BLaER1 (cell line): ENCODE measurements at regions not wholly inside any gene's neighbourhood (a gene's known extent, or its start where the extent isn't known, plus 50 kb on each side); places are given as distances from the start of the nearest gene placed in this dataset.

Experiments
- H3K27ac ChIP-seq: shearing (Covaris generic); formaldehyde crosslinking; 2 replicates; pipeline ENCODE4 v1.8.1; 2022
- H3K27me3 ChIP-seq: shearing (Covaris generic); formaldehyde crosslinking; 2 replicates; pipeline ENCODE4 v1.8.1; 2022
- H3K36me3 ChIP-seq: shearing (Covaris generic); formaldehyde crosslinking; 2 replicates; pipeline ENCODE4 v1.8.1; 2022
- H3K4me1 ChIP-seq: shearing (Covaris generic); formaldehyde crosslinking; 2 replicates; pipeline ENCODE4 v1.8.1; 2022
- H3K4me2 ChIP-seq: shearing (Covaris generic); formaldehyde crosslinking; 2 replicates; pipeline ENCODE4 v1.8.1; 2022
- H3K4me3 ChIP-seq: shearing (Covaris generic); formaldehyde crosslinking; 2 replicates; pipeline ENCODE4 v1.8.1; 2022
- H3K9ac ChIP-seq: shearing (Covaris generic); formaldehyde crosslinking; 2 replicates; pipeline ENCODE4 v1.8.1; 2022
- H3K9me3 ChIP-seq: shearing (Covaris generic); formaldehyde crosslinking; 2 replicates; pipeline ENCODE4 v1.8.1; 2022
- H4K20me1 ChIP-seq: shearing (Covaris generic); formaldehyde crosslinking; 2 replicates; pipeline ENCODE4 v1.8.1; 2022
- Cebpa-rat ChIP-seq: shearing (Covaris generic); IDR thresholded peaks from 2 replicates; pipeline ENCODE4 v1.8.1; 2022

- Histone ChIP-seq H3K27me3 (no peaks in the 10 kb centered on the region), H3K9ac (no peak overlapping the region), H3K27ac (no peak overlapping the region), H3K9me3 (peaks cover 13% of the 10 kb centered on the region), H3K4me3 (no peak overlapping the region), H3K4me2 (no peak overlapping the region), H3K4me1 (no peaks in the 10 kb centered on the region), H4K20me1 (no peaks in the 10 kb centered on the region), H3K36me3 (no peaks in the 10 kb centered on the region)
- no peak for TF ChIP-seq Cebpa-rat
Observed at GRCh38 chr1:4108758-4109627, 208.9 kb upstream of the C1orf174 start.

- peaks cover 19% of the 10 kb centered on the region for H3K9me3 ChIP-seq
- no peaks in the 10 kb centered on the region for H3K4me1 ChIP-seq
- H4K20me1 ChIP-seq = no peaks in the 10 kb centered on the region
- H3K4me2 ChIP-seq = no peak overlapping the region
- no peak for TF ChIP-seq Cebpa-rat
- no peak overlapping the region for H3K27ac ChIP-seq
- no peak overlapping the region for H3K9ac ChIP-seq
- no peaks in the 10 kb centered on the region for H3K27me3 ChIP-seq
- no peak overlapping the region for H3K4me3 ChIP-seq
- no peaks in the 10 kb centered on the region for H3K36me3 ChIP-seq
Observed at GRCh38 chr1:4109628-4109940, 209.5 kb upstream of the C1orf174 start.

- Histone ChIP-seq H3K9ac (no peak overlapping the region), H3K4me2 (no peak overlapping the region), H3K4me3 (no peak overlapping the region), H3K27ac (no peak overlapping the region), H4K20me1 (no peaks in the 10 kb centered on the region), H3K27me3 (no peaks in the 10 kb centered on the region), H3K9me3 (peaks cover 30% of the 10 kb centered on the region), H3K36me3 (no peaks in the 10 kb centered on the region), H3K4me1 (no peaks in the 10 kb centered on the region)
- no peak for TF ChIP-seq Cebpa-rat
Observed at GRCh38 chr1:4110888-4111287, 210.8 kb upstream of the C1orf174 start.

GRCh38 chr1:4113897-4114296 is 213.8 kb upstream of the C1orf174 start:
- H3K4me3 ChIP-seq = no peak overlapping the region
- H3K36me3 ChIP-seq = no peaks in the 10 kb centered on the region
- peaks cover 30% of the 10 kb centered on the region for H3K9me3 ChIP-seq
- H3K4me2 ChIP-seq = no peak overlapping the region
- H3K9ac ChIP-seq = no peak overlapping the region
- no peaks in the 10 kb centered on the region for H3K27me3 ChIP-seq
- H3K4me1 ChIP-seq = peaks cover 2% of the 10 kb centered on the region; the same call in 1 of the 2 replicates
- H3K27ac ChIP-seq = no peak overlapping the region
- TF ChIP-seq Cebpa-rat = no peak
- H4K20me1 ChIP-seq = no peaks in the 10 kb centered on the region

- Histone ChIP-seq H3K4me1 (peaks cover 14% of the 10 kb centered on the region), H3K27ac (no peak overlapping the region), H3K4me3 (no peak overlapping the region), H3K9me3 (peaks cover 30% of the 10 kb centered on the region), H3K4me2 (no peak overlapping the region), H3K36me3 (no peaks in the 10 kb centered on the region), H4K20me1 (no peaks in the 10 kb centered on the region), H3K27me3 (0 out of 2 replicates have a peak, but pooled peaks cover 2% of the 10 kb centered on the region), H3K9ac (no peak overlapping the region)
- TF ChIP-seq Cebpa-rat = no peak
Observed at GRCh38 chr1:4115191-4115900, 215.3 kb upstream of the C1orf174 start.

- Histone ChIP-seq H3K4me3 (no peak overlapping the region), H3K27me3 (0 out of 2 replicates have a peak, but pooled peaks cover 2% of the 10 kb centered on the region), H3K4me2 (no peak overlapping the region), H4K20me1 (no peaks in the 10 kb centered on the region), H3K9me3 (peaks cover 30% of the 10 kb centered on the region), H3K9ac (no peak overlapping the region), H3K27ac (no peak overlapping the region), H3K36me3 (no peaks in the 10 kb centered on the region), H3K4me1 (peaks cover 14% of the 10 kb centered on the region)
- TF ChIP-seq Cebpa-rat = no peak
Observed at GRCh38 chr1:4117196-4117595, 217.1 kb upstream of the C1orf174 start.

- H3K9ac ChIP-seq = no peak overlapping the region
- peaks cover 18% of the 10 kb centered on the region for H3K9me3 ChIP-seq
- no peaks in the 10 kb centered on the region for H3K36me3 ChIP-seq
Observed at GRCh38 chr1:4118746-4119515, 218.9 kb upstream of the C1orf174 start.

GRCh38 chr1:4119516-4120220 is 219.6 kb upstream of the C1orf174 start:
- no peak for TF ChIP-seq Cebpa-rat
- 0 out of 2 replicates have a peak, but pooled peaks cover 2% of the 10 kb centered on the region for H3K27me3 ChIP-seq
- H3K4me1 ChIP-seq = peaks cover 14% of the 10 kb centered on the region
- no peak overlapping the region for H3K9ac ChIP-seq
- no peak overlapping the region for H3K4me3 ChIP-seq
- no peak overlapping the region for H3K27ac ChIP-seq
- peaks cover 11% of the 10 kb centered on the region for H3K9me3 ChIP-seq
- H3K36me3 ChIP-seq = no peaks in the 10 kb centered on the region
- peak overlapping the region; percentile 30 for H3K4me2 ChIP-seq
- H4K20me1 ChIP-seq = no peaks in the 10 kb centered on the region

More at GRCh38 chr1:4118746-4119515, 218.9 kb upstream of the C1orf174 start:
- H4K20me1 ChIP-seq = no peaks in the 10 kb centered on the region
- TF ChIP-seq Cebpa-rat = no peak
- 0 out of 2 replicates have a peak, but pooled peaks cover 2% of the 10 kb centered on the region for H3K27me3 ChIP-seq
- H3K4me2 ChIP-seq = peak overlapping the region; percentile 30
- peaks cover 14% of the 10 kb centered on the region for H3K4me1 ChIP-seq
- H3K27ac ChIP-seq = no peak overlapping the region
- H3K4me3 ChIP-seq = no peak overlapping the region
